Peyer's patch (tissue), 4 donors: ENCODE measurements at regions not wholly inside any gene's neighbourhood (a gene's known extent, or its start where the extent isn't known, plus 50 kb on each side); places are given as distances from the start of the nearest gene placed in this dataset.

ENCODE experiments used
- POLR2A ChIP-seq, 2 donors: fragments of 450-650 bp; IDR thresholded peaks; one replicate each; pipeline ENCODE4 v1.5.1; 2017; ENCODE audit warnings: antibody characterized with exemption in 2 of 2, mild to moderate bottlenecking in 2 of 2, moderate library complexity in 2 of 2
- TF ChIP-seq, protein P1 (sequence below), 6 experiments: fragments of 450-650 bp in 4 of 6; fragments of 200-600 bp in 2 of 6; sonication (generic) in 1 of 6; IDR thresholded peaks; one replicate each; pipeline ENCODE4 v1.5.1; 2017 to 2019; ENCODE audit warnings: antibody characterized with exemption in 6 of 6, mild to moderate bottlenecking in 3 of 6, moderate library complexity in 1 of 6

DNA sequence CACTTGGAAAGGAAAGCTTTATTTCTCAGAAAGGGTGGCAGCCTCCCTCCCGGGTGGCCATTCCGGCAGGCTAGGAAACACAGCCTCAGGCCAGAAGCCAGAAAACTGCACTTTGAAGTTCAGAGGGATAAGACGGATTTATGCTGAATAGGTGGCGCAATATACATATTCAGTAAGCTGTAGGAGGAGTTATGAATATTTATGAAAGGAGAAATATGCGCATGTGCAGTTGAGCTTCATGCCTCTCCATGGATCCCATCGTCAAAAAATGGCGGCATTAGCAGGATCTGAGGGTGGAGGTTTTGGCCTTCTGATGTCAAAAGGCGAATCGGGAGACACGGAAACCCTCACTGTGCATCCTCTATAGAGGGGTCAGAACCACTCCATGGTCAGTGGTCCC lies 82.3 kb downstream of the KATNIP start:
- TF ChIP-seq, protein P1, sequence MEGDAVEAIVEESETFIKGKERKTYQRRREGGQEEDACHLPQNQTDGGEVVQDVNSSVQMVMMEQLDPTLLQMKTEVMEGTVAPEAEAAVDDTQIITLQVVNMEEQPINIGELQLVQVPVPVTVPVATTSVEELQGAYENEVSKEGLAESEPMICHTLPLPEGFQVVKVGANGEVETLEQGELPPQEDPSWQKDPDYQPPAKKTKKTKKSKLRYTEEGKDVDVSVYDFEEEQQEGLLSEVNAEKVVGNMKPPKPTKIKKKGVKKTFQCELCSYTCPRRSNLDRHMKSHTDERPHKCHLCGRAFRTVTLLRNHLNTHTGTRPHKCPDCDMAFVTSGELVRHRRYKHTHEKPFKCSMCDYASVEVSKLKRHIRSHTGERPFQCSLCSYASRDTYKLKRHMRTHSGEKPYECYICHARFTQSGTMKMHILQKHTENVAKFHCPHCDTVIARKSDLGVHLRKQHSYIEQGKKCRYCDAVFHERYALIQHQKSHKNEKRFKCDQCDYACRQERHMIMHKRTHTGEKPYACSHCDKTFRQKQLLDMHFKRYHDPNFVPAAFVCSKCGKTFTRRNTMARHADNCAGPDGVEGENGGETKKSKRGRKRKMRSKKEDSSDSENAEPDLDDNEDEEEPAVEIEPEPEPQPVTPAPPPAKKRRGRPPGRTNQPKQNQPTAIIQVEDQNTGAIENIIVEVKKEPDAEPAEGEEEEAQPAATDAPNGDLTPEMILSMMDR (IDR thresholded peaks at IDR 0.05) = no peak
- TF ChIP-seq POLR2A (IDR thresholded peaks at IDR 0.05) = no peak
